ENCODE measurements at regions not wholly inside any gene's neighbourhood (a gene's known extent, or its start where the extent isn't known, plus 50 kb on each side); places are given as distances from the start of the nearest gene placed in this dataset.

DNA sequence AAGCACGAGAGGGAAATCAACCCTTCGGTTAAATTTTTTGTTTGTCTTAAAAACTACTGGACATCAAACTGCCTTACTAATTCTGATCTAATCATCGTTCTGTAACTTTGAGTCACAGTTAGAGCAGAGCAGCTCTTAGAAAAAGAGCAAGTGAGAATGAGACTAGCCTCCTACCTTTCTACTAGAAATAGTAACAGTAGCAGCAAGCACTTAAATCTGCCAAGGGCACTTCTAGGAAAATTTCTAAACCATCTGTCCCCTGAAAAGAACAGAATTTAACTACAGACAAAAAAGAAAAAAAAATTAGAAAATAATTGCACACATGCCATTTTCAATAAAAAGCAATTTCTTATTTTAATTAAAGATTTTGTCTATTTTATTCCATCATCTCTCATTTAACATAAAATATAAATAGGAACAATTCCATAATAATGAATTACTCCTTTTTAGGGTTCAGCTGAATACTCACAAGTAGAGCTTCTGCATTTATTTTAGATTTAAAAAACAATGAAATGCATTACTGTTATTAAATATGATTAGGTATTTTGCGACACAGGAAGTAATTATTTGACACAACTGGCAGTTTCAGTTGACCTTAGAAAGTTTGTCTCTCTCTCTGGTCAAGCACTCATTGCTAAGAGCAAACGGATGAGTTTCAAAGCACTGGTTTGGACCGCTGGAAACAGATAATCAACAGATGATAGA lies 250.8 kb upstream of the SOX9 start:
- TF ChIP-seq EZH2 (IDR thresholded peaks at IDR 0.05; ENCODE audit: borderline replicate concordance, low read depth, low read length, severe bottlenecking) (no peak), CTCF (IDR thresholded peaks at IDR 0.05; ENCODE audit: extremely low read depth in 1 of 2, insufficient read depth in 1 of 2, low read depth in 1 of 2, low read length in 2 of 2) (no peak), POLR2A (IDR thresholded peaks at IDR 0.05; ENCODE audit: low read depth, low read length) (no peak)

Data from endothelial cell of umbilical vein (primary cell).